CD4-positive, alpha-beta T cell treated with Interleukin-10 for 1 hour (primary cell): ENCODE measurements at regions not wholly inside any gene's neighbourhood (a gene's known extent, or its start where the extent isn't known, plus 50 kb on each side); places are given as distances from the start of the nearest gene placed in this dataset.

ENCODE experiments used
- DNase-seq: peaks from one replicate; pipeline ENCODE4 v3.0.0-alpha.2; 2020

- DNase-seq, result no peak
Observed at GRCh38 chr10:33453081-33454025, 118.9 kb upstream of the NRP1 start.

- no peak for DNase-seq
Observed at GRCh38 chr10:33448421-33449140, 114.1 kb upstream of the NRP1 start.

GRCh38 chr10:33441561-33441960 lies 107.1 kb upstream of the NRP1 start:
- DNase-seq, result no peak

GRCh38 chr10:33434933-33435332 lies 100.5 kb upstream of the NRP1 start:
- DNase-seq, result no peak

GRCh38 chr10:33428682-33429081 lies 94.2 kb upstream of the NRP1 start:
- no peak for DNase-seq

GRCh38 chr10:33423154-33423529 lies 88.7 kb upstream of the NRP1 start:
- no peak for DNase-seq

- DNase-seq, result no peak
Observed at GRCh38 chr10:33422471-33423153, 88.1 kb upstream of the NRP1 start.

GRCh38 chr10:33421789-33422462 lies 87.5 kb upstream of the NRP1 start:
- DNase-seq, result no peak

- DNase-seq, result no peak
Observed at GRCh38 chr10:33419311-33419710, 84.8 kb upstream of the NRP1 start.

- DNase-seq, result no peak
Observed at GRCh38 chr10:33418301-33418700, 83.8 kb upstream of the NRP1 start.

GRCh38 chr10:33416691-33417090 lies 82.2 kb upstream of the NRP1 start:
- no peak for DNase-seq

GRCh38 chr10:33416209-33416608 lies 81.7 kb upstream of the NRP1 start:
- no peak for DNase-seq

- no peak for DNase-seq
Observed at GRCh38 chr10:33414841-33415240, 80.4 kb upstream of the NRP1 start.

- DNase-seq, result no peak
Observed at GRCh38 chr10:33412653-33413361, 78.3 kb upstream of the NRP1 start.

- DNase-seq, result no peak
Observed at GRCh38 chr10:33412241-33412640, 77.8 kb upstream of the NRP1 start.

GRCh38 chr10:33410860-33411234 lies 76.4 kb upstream of the NRP1 start:
- DNase-seq, result no peak

GRCh38 chr10:33410096-33410859 lies 75.8 kb upstream of the NRP1 start:
- DNase-seq, result no peak

GRCh38 chr10:33406596-33406995 lies 72.1 kb upstream of the NRP1 start:
- DNase-seq, result no peak

- DNase-seq, result no peak
Observed at GRCh38 chr10:33402220-33403073, 68.0 kb upstream of the NRP1 start.

- DNase-seq, result no peak
Observed at GRCh38 chr10:33401300-33401699, 66.8 kb upstream of the NRP1 start.

- no peak for DNase-seq
Observed at GRCh38 chr10:33398796-33399195, 64.3 kb upstream of the NRP1 start.
